Right lobe of liver (tissue), 4 donors: ENCODE measurements at regions not wholly inside any gene's neighbourhood (a gene's known extent, or its start where the extent isn't known, plus 50 kb on each side); places are given as distances from the start of the nearest gene placed in this dataset.

Experiments used
- POLR2A ChIP-seq: fragments of 450-650 bp; IDR thresholded peaks from one replicate; pipeline ENCODE4 v1.6.1; 2017; ENCODE audit warnings: antibody characterized with exemption, mild to moderate bottlenecking
- TF ChIP-seq, protein P1 (sequence below), 4 donors: fragments of 200-600 bp in 3 of 4; fragments of 450-650 bp in 1 of 4; IDR thresholded peaks; one replicate each; pipeline versions ENCODE4 v1.5.1 to v1.8.0; 2016 to 2022; ENCODE audit warnings: antibody characterized with exemption in 4 of 4, mild to moderate bottlenecking in 2 of 4
- donor health status: DM: no; HTN: no; CAD: no.
- donor health status: DM: no; HTN: no; CAD: no.
- donor health status: DM: no; HTN: yes; CAD: no.

DNA sequence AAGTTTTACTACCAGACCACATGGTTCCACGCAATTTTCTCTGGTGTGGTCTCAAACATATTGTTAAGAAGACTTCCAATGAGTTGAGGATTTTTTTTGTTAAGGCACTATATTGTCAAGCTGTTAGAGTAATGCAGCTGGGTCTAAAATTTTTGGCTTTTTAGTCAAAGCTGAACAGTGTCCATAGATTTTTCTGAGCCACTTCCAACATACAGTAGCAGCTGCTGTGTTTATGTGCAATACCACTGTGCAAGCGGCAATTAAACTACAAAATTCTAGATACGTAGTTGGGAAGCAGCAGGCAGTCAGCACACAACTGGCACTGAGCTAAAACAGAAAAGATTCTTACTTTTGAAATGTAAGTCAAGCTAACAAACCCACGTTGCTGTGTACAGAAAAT, 1551.1 kb upstream of the AGA start:
- TF ChIP-seq, protein P1, sequence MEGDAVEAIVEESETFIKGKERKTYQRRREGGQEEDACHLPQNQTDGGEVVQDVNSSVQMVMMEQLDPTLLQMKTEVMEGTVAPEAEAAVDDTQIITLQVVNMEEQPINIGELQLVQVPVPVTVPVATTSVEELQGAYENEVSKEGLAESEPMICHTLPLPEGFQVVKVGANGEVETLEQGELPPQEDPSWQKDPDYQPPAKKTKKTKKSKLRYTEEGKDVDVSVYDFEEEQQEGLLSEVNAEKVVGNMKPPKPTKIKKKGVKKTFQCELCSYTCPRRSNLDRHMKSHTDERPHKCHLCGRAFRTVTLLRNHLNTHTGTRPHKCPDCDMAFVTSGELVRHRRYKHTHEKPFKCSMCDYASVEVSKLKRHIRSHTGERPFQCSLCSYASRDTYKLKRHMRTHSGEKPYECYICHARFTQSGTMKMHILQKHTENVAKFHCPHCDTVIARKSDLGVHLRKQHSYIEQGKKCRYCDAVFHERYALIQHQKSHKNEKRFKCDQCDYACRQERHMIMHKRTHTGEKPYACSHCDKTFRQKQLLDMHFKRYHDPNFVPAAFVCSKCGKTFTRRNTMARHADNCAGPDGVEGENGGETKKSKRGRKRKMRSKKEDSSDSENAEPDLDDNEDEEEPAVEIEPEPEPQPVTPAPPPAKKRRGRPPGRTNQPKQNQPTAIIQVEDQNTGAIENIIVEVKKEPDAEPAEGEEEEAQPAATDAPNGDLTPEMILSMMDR (IDR thresholded peaks at IDR 0.05) = no peak
- no peak for TF ChIP-seq POLR2A
